HepG2 (cell line): ENCODE measurements at regions not wholly inside any gene's neighbourhood (a gene's known extent, or its start where the extent isn't known, plus 50 kb on each side); places are given as distances from the start of the nearest gene placed in this dataset.

Experiments
- FOSL2 ChIP-seq: sonication (generic); formaldehyde crosslinking; IDR thresholded peaks from 2 replicates; pipeline ENCODE4 v1.4.0; 2020; ENCODE audit warnings: missing genetic modification reagents
- MATR3 ChIP-seq: sonication (generic); formaldehyde crosslinking; IDR thresholded peaks from 2 replicates; pipeline ENCODE4 v1.4.0; 2020; ENCODE audit warnings: missing genetic modification reagents
- MED13 ChIP-seq: sonication (generic); formaldehyde crosslinking; IDR thresholded peaks from 2 replicates; pipeline ENCODE4 v1.5.0; 2020; ENCODE audit warnings: missing genetic modification reagents
- MTF1 ChIP-seq: sonication (generic); formaldehyde crosslinking; IDR thresholded peaks from 2 replicates; pipeline ENCODE4 v1.5.0; 2020; ENCODE audit warnings: missing genetic modification reagents
- NFYC ChIP-seq: IDR thresholded peaks from 2 replicates; pipeline ENCODE4 v1.6.1; 2016; ENCODE audit warnings: missing genetic modification reagents, missing compliant biosample characterization
- ONECUT2 ChIP-seq: sonication (generic); formaldehyde crosslinking; IDR thresholded peaks from 2 replicates; pipeline ENCODE4 v1.4.0; 2020; ENCODE audit warnings: missing genetic modification reagents
- PRMT3 ChIP-seq: sonication (generic); formaldehyde crosslinking; IDR thresholded peaks from 2 replicates; pipeline ENCODE4 v1.8.1; 2022; ENCODE audit warnings: low read depth, mild to moderate bottlenecking, moderate library complexity, missing genetic modification reagents, borderline replicate concordance
- RXRA ChIP-seq: sonication (generic); formaldehyde crosslinking; IDR thresholded peaks from 2 replicates; pipeline ENCODE4 v1.5.1; 2020; ENCODE audit warnings: missing genetic modification reagents
- ZNF333 ChIP-seq: sonication (generic); formaldehyde crosslinking; IDR thresholded peaks from 2 replicates; pipeline ENCODE4 v1.4.0; 2020; ENCODE audit warnings: mild to moderate bottlenecking, missing genetic modification reagents, borderline replicate concordance
- ZNF383 ChIP-seq: sonication (generic); formaldehyde crosslinking; IDR thresholded peaks from 2 replicates; pipeline ENCODE4 v1.4.0; 2020; ENCODE audit warnings: missing genetic modification reagents, mild to moderate bottlenecking, borderline replicate concordance
- ZNF788 ChIP-seq: sonication (generic); formaldehyde crosslinking; IDR thresholded peaks from 2 replicates; pipeline ENCODE4 v1.5.0; 2020; ENCODE audit warnings: mild to moderate bottlenecking, missing genetic modification reagents, borderline replicate concordance
- ZNF879 ChIP-seq: sonication (generic); formaldehyde crosslinking; IDR thresholded peaks from 2 replicates; pipeline ENCODE4 v1.8.1; 2023; ENCODE audit warnings: missing genetic modification reagents
- ZNF891 ChIP-seq: sonication (generic); formaldehyde crosslinking; IDR thresholded peaks from 2 replicates; pipeline ENCODE4 v1.5.0; 2020; ENCODE audit warnings: mild to moderate bottlenecking, missing genetic modification reagents
- TF ChIP-seq, protein P1 (sequence below): sonication (generic); formaldehyde crosslinking; IDR thresholded peaks from 2 replicates; pipeline ENCODE4 v1.4.0; 2020; ENCODE audit warnings: mild to moderate bottlenecking, missing genetic modification reagents
- TF ChIP-seq, protein P2 (sequence below): sonication (generic); formaldehyde crosslinking; IDR thresholded peaks from 2 replicates; pipeline ENCODE4 v1.4.0; 2020; ENCODE audit warnings: missing genetic modification reagents, borderline replicate concordance
- TF ChIP-seq, protein P3 (sequence below): IDR thresholded peaks from 2 replicates; pipeline ENCODE4 v1.6.1; 2016

DNA sequence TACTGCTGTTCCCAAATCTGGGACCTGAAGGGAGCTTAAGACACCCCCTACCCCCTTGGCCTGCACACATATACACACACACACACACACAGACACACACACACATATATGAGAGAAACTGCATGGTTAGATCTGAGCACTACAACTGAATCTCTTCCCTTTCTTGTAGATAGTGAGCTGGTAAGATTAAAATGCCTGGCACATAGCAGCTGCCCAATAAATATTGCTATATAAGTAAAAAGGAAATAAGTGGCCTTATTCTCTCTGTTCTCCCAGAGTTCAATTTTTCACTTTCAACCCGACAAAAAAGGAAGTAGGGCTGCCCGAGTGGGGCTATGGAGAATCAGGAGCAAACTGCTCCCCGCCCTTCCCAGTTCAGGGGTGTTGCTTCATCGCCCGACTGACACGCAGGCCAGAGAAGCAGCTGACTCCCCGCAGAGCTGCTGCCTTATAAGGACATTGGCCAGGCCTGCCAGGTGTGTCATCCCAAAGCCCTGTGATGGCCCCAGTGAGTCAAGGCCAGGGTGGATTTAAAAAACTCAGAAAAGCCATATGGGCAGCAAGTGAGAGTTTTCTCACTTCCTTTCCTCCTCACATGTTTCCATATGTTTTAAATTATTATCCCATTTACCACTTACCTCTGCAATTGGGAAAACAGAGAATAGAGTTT is 106.5 kb upstream of the SLC44A3 start (continued):
- TF ChIP-seq, protein P1, sequence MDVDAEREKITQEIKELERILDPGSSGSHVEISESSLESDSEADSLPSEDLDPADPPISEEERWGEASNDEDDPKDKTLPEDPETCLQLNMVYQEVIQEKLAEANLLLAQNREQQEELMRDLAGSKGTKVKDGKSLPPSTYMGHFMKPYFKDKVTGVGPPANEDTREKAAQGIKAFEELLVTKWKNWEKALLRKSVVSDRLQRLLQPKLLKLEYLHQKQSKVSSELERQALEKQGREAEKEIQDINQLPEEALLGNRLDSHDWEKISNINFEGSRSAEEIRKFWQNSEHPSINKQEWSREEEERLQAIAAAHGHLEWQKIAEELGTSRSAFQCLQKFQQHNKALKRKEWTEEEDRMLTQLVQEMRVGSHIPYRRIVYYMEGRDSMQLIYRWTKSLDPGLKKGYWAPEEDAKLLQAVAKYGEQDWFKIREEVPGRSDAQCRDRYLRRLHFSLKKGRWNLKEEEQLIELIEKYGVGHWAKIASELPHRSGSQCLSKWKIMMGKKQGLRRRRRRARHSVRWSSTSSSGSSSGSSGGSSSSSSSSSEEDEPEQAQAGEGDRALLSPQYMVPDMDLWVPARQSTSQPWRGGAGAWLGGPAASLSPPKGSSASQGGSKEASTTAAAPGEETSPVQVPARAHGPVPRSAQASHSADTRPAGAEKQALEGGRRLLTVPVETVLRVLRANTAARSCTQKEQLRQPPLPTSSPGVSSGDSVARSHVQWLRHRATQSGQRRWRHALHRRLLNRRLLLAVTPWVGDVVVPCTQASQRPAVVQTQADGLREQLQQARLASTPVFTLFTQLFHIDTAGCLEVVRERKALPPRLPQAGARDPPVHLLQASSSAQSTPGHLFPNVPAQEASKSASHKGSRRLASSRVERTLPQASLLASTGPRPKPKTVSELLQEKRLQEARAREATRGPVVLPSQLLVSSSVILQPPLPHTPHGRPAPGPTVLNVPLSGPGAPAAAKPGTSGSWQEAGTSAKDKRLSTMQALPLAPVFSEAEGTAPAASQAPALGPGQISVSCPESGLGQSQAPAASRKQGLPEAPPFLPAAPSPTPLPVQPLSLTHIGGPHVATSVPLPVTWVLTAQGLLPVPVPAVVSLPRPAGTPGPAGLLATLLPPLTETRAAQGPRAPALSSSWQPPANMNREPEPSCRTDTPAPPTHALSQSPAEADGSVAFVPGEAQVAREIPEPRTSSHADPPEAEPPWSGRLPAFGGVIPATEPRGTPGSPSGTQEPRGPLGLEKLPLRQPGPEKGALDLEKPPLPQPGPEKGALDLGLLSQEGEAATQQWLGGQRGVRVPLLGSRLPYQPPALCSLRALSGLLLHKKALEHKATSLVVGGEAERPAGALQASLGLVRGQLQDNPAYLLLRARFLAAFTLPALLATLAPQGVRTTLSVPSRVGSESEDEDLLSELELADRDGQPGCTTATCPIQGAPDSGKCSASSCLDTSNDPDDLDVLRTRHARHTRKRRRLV (CRISPR knock-in tag), result no peak
- TF ChIP-seq ONECUT2 (CRISPR knock-in tag) (no peak), ZNF891 (CRISPR knock-in tag) (no peak), MED13 (CRISPR knock-in tag) (no peak), ZNF788 (CRISPR knock-in tag) (no peak), RXRA (peak; percentile 57; the same call in 1 of the 2 replicates), NFYC (CRISPR knock-in tag) (peak; percentile 38; the same call in 1 of the 2 replicates), FOSL2 (peak; percentile 87), MATR3 (no peak), ZNF383 (no peak), PRMT3 (CRISPR knock-in tag) (no peak), ZNF879 (CRISPR knock-in tag) (no peak), MTF1 (CRISPR knock-in tag) (no peak), ZNF333 (no peak)
- TF ChIP-seq, protein P2, sequence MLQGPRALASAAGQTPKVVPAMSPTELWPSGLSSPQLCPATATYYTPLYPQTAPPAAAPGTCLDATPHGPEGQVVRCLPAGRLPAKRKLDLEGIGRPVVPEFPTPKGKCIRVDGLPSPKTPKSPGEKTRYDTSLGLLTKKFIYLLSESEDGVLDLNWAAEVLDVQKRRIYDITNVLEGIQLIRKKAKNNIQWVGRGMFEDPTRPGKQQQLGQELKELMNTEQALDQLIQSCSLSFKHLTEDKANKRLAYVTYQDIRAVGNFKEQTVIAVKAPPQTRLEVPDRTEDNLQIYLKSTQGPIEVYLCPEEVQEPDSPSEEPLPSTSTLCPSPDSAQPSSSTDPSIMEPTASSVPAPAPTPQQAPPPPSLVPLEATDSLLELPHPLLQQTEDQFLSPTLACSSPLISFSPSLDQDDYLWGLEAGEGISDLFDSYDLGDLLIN (CRISPR knock-in tag), result no peak
- TF ChIP-seq, protein P3, sequence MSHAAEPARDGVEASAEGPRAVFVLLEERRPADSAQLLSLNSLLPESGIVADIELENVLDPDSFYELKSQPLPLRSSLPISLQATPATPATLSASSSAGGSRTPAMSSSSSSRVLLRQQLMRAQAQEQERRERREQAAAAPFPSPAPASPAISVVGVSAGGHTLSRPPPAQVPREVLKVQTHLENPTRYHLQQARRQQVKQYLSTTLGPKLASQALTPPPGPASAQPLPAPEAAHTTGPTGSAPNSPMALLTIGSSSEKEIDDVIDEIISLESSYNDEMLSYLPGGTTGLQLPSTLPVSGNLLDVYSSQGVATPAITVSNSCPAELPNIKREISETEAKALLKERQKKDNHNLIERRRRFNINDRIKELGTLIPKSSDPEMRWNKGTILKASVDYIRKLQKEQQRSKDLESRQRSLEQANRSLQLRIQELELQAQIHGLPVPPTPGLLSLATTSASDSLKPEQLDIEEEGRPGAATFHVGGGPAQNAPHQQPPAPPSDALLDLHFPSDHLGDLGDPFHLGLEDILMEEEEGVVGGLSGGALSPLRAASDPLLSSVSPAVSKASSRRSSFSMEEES, result peak; percentile 80; the same call in 1 of the 2 replicates
